ENCODE measurements at regions not wholly inside any gene's neighbourhood (a gene's known extent, or its start where the extent isn't known, plus 50 kb on each side); places are given as distances from the start of the nearest gene placed in this dataset.
"Not testable (repeated sequence)": the region's sequence is repeated elsewhere in the genome, so short reads cannot be mapped to it uniquely, and the experiment has no call there.

DNA sequence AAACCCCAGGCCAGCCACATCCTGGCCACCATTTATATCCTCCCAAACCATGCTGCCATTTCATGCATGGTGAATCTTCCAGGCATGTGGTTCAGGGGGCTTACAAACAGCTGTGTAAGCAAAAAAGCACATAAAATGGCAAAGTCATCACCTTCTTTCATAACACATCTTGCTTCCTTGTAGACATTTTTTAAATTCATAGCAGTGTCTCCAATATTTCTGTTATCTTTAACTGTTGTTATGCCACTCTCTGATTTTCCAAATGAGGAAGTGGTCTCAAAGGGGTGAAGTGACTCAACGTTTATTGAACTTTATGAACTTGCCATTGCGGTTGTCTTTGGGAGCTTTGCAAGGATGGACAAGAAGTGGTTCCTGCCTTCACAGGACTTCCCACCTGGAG lies 264.4 kb downstream of the MEX3B start:
- DNase-seq (ENCODE audit: low read depth in 4 of 4, low spot score in 2 of 4), result no peak

- no peak for DNase-seq (ENCODE audit: low read depth in 4 of 4, low spot score in 2 of 4)
Measured at GRCh38 chr15:81780966-81781365, 264.9 kb downstream of the MEX3B start.

DNA sequence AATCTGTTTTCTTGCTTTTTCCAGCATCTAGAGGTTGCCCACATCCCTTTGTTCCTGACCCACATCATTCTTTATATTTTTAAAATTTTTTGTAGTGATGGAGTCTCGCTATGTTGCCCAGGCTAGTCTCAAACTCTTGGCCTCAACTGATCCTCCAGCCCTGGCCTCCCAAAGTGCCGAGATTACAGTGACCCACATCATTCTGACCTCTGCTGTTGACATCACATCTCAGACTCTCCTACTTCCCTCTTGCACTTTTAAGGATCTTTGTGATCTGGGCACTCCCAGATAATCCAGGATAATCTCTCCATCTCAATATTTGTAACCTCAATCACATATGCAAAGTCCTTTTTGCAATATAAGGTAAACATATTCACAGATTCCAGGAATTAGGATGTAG lies 266.6 kb downstream of the MEX3B start:
- no peak for DNase-seq (ENCODE audit: low read depth in 4 of 4, low spot score in 2 of 4)

GRCh38 chr15:81777546-81777945 lies 268.3 kb downstream of the MEX3B start:
- no peak for DNase-seq (ENCODE audit: low read depth in 4 of 4, low spot score in 2 of 4)

DNA sequence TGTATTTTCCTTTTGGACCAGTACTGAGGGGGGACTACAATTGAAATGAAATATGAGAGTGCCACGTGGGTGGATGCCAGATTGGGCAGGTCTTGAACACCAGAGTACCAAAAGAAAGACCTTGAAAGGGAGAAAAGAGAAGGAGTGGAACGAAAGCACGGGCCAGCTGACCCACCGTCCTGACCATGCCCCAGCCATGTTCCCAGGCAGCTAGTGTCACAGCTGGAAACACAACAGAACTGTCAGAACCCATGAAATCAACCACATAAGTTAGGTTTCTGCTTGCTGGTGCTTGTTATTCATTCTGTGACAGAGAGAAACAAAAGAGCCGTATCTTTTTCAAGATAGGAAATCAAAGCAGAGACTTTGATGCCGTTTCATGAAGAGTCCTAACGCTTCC lies 268.8 kb downstream of the MEX3B start:
- no peak for DNase-seq (ENCODE audit: low read depth in 4 of 4, low spot score in 2 of 4)

GRCh38 chr15:81775779-81776178 lies 270.0 kb downstream of the MEX3B start:
- not testable (repeated sequence) for DNase-seq (ENCODE audit: low read depth in 4 of 4, low spot score in 2 of 4)

GRCh38 chr15:81774309-81774708 lies 271.5 kb downstream of the MEX3B start:
- no peak for DNase-seq (ENCODE audit: low read depth in 4 of 4, low spot score in 2 of 4)

- no peak for DNase-seq (ENCODE audit: low read depth in 4 of 4, low spot score in 2 of 4)
Measured at GRCh38 chr15:81768773-81769172, 277.0 kb downstream of the MEX3B start.

DNA sequence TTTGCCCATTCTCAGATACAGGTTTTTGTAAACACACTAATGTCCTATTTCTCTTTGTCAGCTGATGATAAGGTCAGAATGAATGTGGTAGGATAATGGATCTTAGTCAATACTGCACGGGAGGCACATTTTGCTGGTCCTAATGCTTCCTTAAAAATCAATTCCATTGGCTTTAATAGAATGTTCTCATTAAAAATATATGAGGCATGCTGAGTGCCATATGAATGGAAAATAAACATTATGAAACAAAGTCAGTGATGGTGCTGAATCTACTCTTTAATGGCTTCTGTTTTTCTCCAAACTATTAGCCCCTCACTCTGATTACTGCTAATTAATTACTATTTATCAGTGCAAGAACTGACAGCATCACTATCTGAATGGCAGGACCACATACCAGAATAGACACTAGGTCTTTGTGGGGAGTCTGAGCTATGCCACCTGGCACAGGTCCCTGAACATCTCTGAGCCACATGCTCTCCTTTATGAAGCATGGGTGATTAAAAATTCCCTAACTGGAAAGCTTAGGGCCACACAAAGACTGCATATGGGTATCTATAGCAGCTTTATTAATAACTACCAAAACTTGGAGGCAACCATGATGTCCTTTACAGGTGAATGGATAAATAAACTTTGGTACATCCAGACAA lies 278.9 kb downstream of the MEX3B start:
- no peak for DNase-seq (ENCODE audit: low read depth in 4 of 4, low spot score in 2 of 4)

GRCh38 chr15:81765816-81766215 lies 280.0 kb downstream of the MEX3B start:
- DNase-seq (ENCODE audit: low read depth in 4 of 4, low spot score in 2 of 4), result no peak

- no peak for DNase-seq (ENCODE audit: low read depth in 4 of 4, low spot score in 2 of 4)
Measured at GRCh38 chr15:81763304-81763703, 282.5 kb downstream of the MEX3B start.

GRCh38 chr15:81760686-81761085 lies 285.1 kb downstream of the MEX3B start:
- no peak for DNase-seq (ENCODE audit: low read depth in 4 of 4, low spot score in 2 of 4)

- peak; percentile 42 to 66 (median 58) for DNase-seq (ENCODE audit: low read depth in 4 of 4, low spot score in 2 of 4)
Measured at GRCh38 chr15:81758818-81759284, 287.0 kb downstream of the MEX3B start.

GRCh38 chr15:81755626-81756025 lies 290.2 kb downstream of the MEX3B start:
- no peak for DNase-seq (ENCODE audit: low read depth in 4 of 4, low spot score in 2 of 4)

- no peak for DNase-seq (ENCODE audit: low read depth in 4 of 4, low spot score in 2 of 4)
Measured at GRCh38 chr15:81754078-81754477, 291.7 kb downstream of the MEX3B start.

DNA sequence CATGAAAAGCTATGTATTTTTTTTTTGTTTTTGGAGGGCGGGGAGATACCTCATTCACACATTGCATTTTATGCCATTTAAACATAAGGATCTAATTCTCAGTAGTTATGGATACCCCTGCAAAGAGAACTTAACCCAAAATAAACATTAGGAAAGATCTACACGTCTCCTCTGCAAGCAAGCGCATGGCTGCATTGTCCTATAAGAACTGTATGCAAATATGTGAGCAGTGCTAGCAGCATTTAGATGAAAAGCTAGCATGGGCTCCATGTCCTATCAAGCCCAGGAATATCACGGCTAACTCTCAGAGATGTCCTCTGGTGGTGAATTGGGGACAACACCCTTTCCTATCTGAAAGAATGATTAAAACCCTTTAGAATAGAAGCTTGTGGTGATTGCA lies 292.8 kb downstream of the MEX3B start:
- DNase-seq (ENCODE audit: low read depth in 4 of 4, low spot score in 2 of 4), result no peak

- no peak for DNase-seq (ENCODE audit: low read depth in 4 of 4, low spot score in 2 of 4)
Measured at GRCh38 chr15:81752546-81752942, 293.3 kb downstream of the MEX3B start.

DNA sequence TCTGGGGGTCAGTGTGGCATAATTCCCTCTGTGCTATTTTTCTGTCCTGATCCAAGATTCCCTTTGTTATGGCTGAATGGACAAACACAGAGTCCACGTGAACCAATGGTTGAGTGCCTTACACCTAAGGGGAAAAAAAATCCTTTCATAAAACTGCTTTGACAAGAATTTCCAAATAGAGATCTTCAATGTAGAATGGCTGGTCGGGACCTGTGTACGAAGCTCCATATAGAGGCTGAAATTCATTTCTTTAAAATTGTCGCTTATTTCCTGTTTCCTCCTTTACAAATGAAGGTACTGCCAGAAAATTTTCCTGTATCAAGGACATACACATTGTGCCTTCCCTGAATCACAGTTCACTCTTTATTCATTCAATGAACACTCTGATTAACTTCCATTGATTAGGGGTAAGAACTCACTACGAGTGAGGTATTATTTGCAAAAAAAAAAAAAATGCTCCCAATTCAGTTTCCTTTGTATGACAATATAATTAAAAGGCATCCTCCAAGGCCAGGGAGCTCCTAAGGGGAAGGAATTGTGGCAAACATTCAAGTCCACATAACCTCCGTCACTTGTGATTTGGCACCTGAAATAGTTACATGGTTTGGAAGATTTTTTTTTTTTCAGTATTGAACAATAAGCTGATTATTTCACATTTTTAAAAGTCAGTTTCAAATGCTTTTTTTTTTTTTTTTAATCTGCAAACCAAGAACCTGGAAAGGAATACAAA lies 293.8 kb downstream of the MEX3B start:
- no peak for DNase-seq (ENCODE audit: low read depth in 4 of 4, low spot score in 2 of 4)

DNA sequence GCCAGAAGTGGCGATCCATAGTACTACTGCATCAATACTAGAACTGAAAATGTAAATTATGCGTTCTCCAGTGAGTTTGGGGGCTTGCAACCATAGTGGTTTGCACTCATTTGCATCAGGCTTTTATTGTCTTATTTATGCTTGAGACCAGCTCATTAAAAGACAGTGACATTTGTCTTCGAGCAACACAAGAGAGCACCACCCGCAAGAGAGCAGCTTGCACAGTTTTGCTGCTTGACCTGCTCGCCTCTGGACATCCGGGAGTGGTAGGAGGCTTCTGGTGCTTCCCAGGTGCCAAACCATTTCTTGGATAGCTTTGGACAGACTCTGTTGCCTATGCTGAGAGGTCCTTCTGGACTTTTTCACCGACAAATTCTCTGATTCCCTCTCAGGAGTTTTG lies 294.6 kb downstream of the MEX3B start:
- no peak for DNase-seq (ENCODE audit: low read depth in 4 of 4, low spot score in 2 of 4)

- DNase-seq (ENCODE audit: low read depth in 4 of 4, low spot score in 2 of 4), result no peak
Measured at GRCh38 chr15:81749716-81750375, 296.0 kb downstream of the MEX3B start.

DNA sequence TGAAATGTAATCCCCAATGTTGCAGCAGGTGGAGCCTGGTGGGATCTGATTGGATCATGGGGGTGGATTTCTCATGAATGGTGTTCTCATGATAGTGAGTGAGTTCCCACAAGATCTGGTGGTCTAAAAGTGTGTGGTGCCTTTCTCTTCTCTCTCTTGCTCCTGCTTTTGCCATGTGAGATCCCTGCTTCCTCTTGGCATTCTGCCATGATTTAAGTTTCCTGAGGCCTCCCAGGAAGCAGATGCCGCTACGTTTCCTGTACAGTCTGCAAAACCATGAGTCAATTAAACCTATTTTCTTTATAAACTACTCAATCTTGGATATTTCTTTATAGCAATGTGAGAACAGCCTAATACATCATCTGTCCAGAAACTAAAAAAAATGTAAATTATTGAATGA lies 298.3 kb downstream of the MEX3B start:
- no peak for DNase-seq (ENCODE audit: low read depth in 4 of 4, low spot score in 2 of 4)

- no peak for DNase-seq (ENCODE audit: low read depth in 4 of 4, low spot score in 2 of 4)
Measured at GRCh38 chr15:81747026-81747425, 298.8 kb downstream of the MEX3B start.

Measured in left renal cortex interstitium (tissue), 4 donors.